ENCODE measurements at regions not wholly inside any gene's neighbourhood (a gene's known extent, or its start where the extent isn't known, plus 50 kb on each side); places are given as distances from the start of the nearest gene placed in this dataset.

GRCh38 chr9:29717631-29718030 lies 2144.3 kb upstream of the C9orf72 start:
- FAIRE-seq = no peak
- no peak for DNase-seq (ENCODE audit: extremely low spot score, insufficient read length, low read depth)

GRCh38 chr9:29730163-29730562 lies 2156.9 kb upstream of the C9orf72 start:
- FAIRE-seq = no peak

GRCh38 chr9:29740518-29740917 lies 2167.2 kb upstream of the C9orf72 start:
- DNase-seq (ENCODE audit: extremely low spot score, insufficient read length, low read depth) = no peak

More at GRCh38 chr9:29730163-29730562, 2156.9 kb upstream of the C9orf72 start:
- no peak for DNase-seq (ENCODE audit: extremely low spot score, insufficient read length, low read depth)

GRCh38 chr9:29741169-29741568 lies 2167.9 kb upstream of the C9orf72 start:
- DNase-seq (ENCODE audit: extremely low spot score, insufficient read length, low read depth) = no peak

More at GRCh38 chr9:29740518-29740917, 2167.2 kb upstream of the C9orf72 start:
- FAIRE-seq = no peak

GRCh38 chr9:29750062-29750461 lies 2176.8 kb upstream of the C9orf72 start:
- DNase-seq (ENCODE audit: extremely low spot score, insufficient read length, low read depth) = no peak
- FAIRE-seq = no peak

More at GRCh38 chr9:29741169-29741568, 2167.9 kb upstream of the C9orf72 start:
- FAIRE-seq = no peak

GRCh38 chr9:29751226-29751625 lies 2177.9 kb upstream of the C9orf72 start:
- FAIRE-seq = no peak
- no peak for DNase-seq (ENCODE audit: extremely low spot score, insufficient read length, low read depth)

- FAIRE-seq = no peak
- no peak for DNase-seq (ENCODE audit: extremely low spot score, insufficient read length, low read depth)
These were observed 2180.4 kb upstream of the C9orf72 start for GRCh38 chr9:29753638-29754037.

GRCh38 chr9:29769019-29769418 lies 2195.7 kb upstream of the C9orf72 start:
- no peak for FAIRE-seq
- DNase-seq (ENCODE audit: extremely low spot score, insufficient read length, low read depth) = no peak

GRCh38 chr9:29773676-29774075 lies 2200.4 kb upstream of the C9orf72 start:
- no peak for DNase-seq (ENCODE audit: extremely low spot score, insufficient read length, low read depth)
- no peak for FAIRE-seq

GRCh38 chr9:29775491-29775890 lies 2202.2 kb upstream of the C9orf72 start:
- DNase-seq (ENCODE audit: extremely low spot score, insufficient read length, low read depth) (no peak), FAIRE-seq (no peak)

GRCh38 chr9:29778281-29778849 lies 2205.1 kb upstream of the C9orf72 start:
- no peak for DNase-seq (ENCODE audit: extremely low spot score, insufficient read length, low read depth)
- FAIRE-seq = no peak

- DNase-seq (ENCODE audit: extremely low spot score, insufficient read length, low read depth) (no peak), FAIRE-seq (no peak)
These were observed 2220.7 kb upstream of the C9orf72 start for GRCh38 chr9:29793970-29794369.

- FAIRE-seq (no peak), DNase-seq (ENCODE audit: extremely low spot score, insufficient read length, low read depth) (no peak)
These were observed 2223.1 kb upstream of the C9orf72 start for GRCh38 chr9:29796291-29796952.

GRCh38 chr9:29798599-29798998 lies 2225.3 kb upstream of the C9orf72 start:
- DNase-seq (ENCODE audit: extremely low spot score, insufficient read length, low read depth) = no peak
- no peak for FAIRE-seq

- DNase-seq (ENCODE audit: extremely low spot score, insufficient read length, low read depth) (no peak), FAIRE-seq (no peak)
These were observed 2225.9 kb upstream of the C9orf72 start for GRCh38 chr9:29799227-29799626.

GRCh38 chr9:29800821-29801220 lies 2227.5 kb upstream of the C9orf72 start:
- no peak for DNase-seq (ENCODE audit: extremely low spot score, insufficient read length, low read depth)
- no peak for FAIRE-seq

GRCh38 chr9:29802454-29802853 lies 2229.2 kb upstream of the C9orf72 start:
- no peak for FAIRE-seq

GRCh38 chr9:29806937-29807618 lies 2233.8 kb upstream of the C9orf72 start:
- FAIRE-seq (no peak), DNase-seq (ENCODE audit: extremely low spot score, insufficient read length, low read depth) (no peak)

More at GRCh38 chr9:29802454-29802853, 2229.2 kb upstream of the C9orf72 start:
- no peak for DNase-seq (ENCODE audit: extremely low spot score, insufficient read length, low read depth)

- FAIRE-seq = no peak
- no peak for DNase-seq (ENCODE audit: extremely low spot score, insufficient read length, low read depth)
These were observed 2243.8 kb upstream of the C9orf72 start for GRCh38 chr9:29816954-29817703.

- FAIRE-seq (no peak), DNase-seq (ENCODE audit: extremely low spot score, insufficient read length, low read depth) (no peak)
These were observed 2249.2 kb upstream of the C9orf72 start for GRCh38 chr9:29822458-29822857.

- FAIRE-seq (no peak), DNase-seq (ENCODE audit: extremely low spot score, insufficient read length, low read depth) (no peak)
These were observed 2253.1 kb upstream of the C9orf72 start for GRCh38 chr9:29826421-29826820.

Data from GM18507 (cell line).